ENCODE measurements at regions not wholly inside any gene's neighbourhood (a gene's known extent, or its start where the extent isn't known, plus 50 kb on each side); places are given as distances from the start of the nearest gene placed in this dataset.

DNA sequence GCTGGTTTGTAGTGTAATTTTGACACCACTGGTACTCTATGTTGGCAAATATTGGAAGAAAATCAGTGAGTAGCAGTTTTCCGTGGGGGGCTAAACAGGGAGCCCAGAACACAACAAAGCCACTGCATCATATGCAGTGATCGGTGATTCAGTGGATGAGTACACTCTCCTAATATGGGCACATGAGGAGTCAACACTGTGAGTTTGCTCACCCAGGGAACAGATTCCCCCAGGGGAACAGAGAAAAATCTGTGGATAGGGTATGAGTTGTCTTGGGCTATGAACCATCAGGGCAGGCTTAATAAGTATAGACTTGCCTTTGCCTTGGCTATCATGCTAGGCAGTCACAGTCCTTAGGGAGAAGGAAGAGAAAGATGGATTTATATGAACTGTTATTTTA is 227.7 kb upstream of the SEMA3E start:
- no TSS peak for BruUV-seq (replicated peaks)
- Histone ChIP-seq H3K36me3 (ENCODE audit: insufficient read depth, low read length) (no peaks in the 10 kb centered on the region), H3K79me2 (ENCODE audit: insufficient read depth, low read depth, low read length) (no peaks in the 10 kb centered on the region), H3K4me3 (ENCODE audit: low read depth, low read length, poor library complexity, severe bottlenecking) (no peak overlapping the region), H3K9me2 (ENCODE audit: insufficient read depth, low read length) (no peaks in the 10 kb centered on the region), H3K4me2 (ENCODE audit: low read length) (no peak overlapping the region), H3K4me1 (ENCODE audit: insufficient read depth, low read length, poor library complexity, severe bottlenecking) (no peaks in the 10 kb centered on the region), H3K9me3 (ENCODE audit: low read length) (no peaks in the 10 kb centered on the region), H2AFZ (ENCODE audit: low read length) (no peak overlapping the region), H3K27ac (ENCODE audit: low read depth, low read length, poor library complexity, severe bottlenecking) (no peak overlapping the region), H4K20me1 (ENCODE audit: insufficient read depth, low read length) (no peaks in the 10 kb centered on the region)
- intact Hi-C loops (cut with micrococcal nuclease; ENCODE audit: unreplicated experiment) = no loop called here
- TF ChIP-seq, protein P1, sequence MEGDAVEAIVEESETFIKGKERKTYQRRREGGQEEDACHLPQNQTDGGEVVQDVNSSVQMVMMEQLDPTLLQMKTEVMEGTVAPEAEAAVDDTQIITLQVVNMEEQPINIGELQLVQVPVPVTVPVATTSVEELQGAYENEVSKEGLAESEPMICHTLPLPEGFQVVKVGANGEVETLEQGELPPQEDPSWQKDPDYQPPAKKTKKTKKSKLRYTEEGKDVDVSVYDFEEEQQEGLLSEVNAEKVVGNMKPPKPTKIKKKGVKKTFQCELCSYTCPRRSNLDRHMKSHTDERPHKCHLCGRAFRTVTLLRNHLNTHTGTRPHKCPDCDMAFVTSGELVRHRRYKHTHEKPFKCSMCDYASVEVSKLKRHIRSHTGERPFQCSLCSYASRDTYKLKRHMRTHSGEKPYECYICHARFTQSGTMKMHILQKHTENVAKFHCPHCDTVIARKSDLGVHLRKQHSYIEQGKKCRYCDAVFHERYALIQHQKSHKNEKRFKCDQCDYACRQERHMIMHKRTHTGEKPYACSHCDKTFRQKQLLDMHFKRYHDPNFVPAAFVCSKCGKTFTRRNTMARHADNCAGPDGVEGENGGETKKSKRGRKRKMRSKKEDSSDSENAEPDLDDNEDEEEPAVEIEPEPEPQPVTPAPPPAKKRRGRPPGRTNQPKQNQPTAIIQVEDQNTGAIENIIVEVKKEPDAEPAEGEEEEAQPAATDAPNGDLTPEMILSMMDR (conservative IDR thresholded peaks at IDR 0.05; ENCODE audit: low read length) = no peak
- TF ChIP-seq EZH2phosphoT487 (IDR thresholded peaks at IDR 0.05; ENCODE audit: borderline replicate concordance, low read depth, low read length) = no peak
- no peak for DNase-seq (ENCODE audit: low spot score)
- POLR2A ChIA-PET = no interaction called here
- CTCF ChIA-PET (ENCODE audit: unreplicated experiment) = no interaction called here

DNA sequence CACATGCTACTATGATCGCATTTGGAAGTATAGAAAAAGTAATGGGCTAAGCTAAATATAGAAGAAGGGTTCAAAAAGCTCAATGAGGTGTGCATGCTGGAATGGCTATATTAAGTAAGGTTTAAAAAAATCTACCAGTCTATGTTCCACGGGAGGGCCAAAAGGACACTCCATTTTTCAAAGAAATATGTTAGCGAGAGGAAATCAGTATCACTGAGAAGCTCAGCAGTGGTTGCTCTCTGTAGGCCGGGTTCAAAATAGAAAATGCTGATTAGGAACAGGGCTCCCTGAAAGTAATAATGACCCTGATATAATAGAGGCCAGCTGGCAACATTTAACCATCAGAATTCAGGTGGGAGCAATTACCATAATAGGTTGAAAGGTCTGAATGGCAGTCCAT is 224.5 kb upstream of the SEMA3E start:
- CTCF ChIA-PET (ENCODE audit: unreplicated experiment) = no interaction called here
- POLR2A ChIA-PET = interaction anchor here (0.8 kb wide), 1 partner anchor 15 kb away, joined by 3 read pairs; no protein-coding TSS in a partner anchor
- intact Hi-C loops (cut with micrococcal nuclease; ENCODE audit: unreplicated experiment) = no loop called here
- BruUV-seq (replicated peaks) = no TSS peak
- Histone ChIP-seq H3K9me3 (ENCODE audit: low read length) (no peaks in the 10 kb centered on the region), H3K4me3 (ENCODE audit: low read depth, low read length, poor library complexity, severe bottlenecking) (no peak overlapping the region), H3K9me2 (ENCODE audit: insufficient read depth, low read length) (no peaks in the 10 kb centered on the region), H3K36me3 (ENCODE audit: insufficient read depth, low read length) (no peaks in the 10 kb centered on the region), H3K4me2 (ENCODE audit: low read length) (no peak overlapping the region), H3K79me2 (ENCODE audit: insufficient read depth, low read depth, low read length) (no peaks in the 10 kb centered on the region), H4K20me1 (ENCODE audit: insufficient read depth, low read length) (no peaks in the 10 kb centered on the region), H3K27ac (ENCODE audit: low read depth, low read length, poor library complexity, severe bottlenecking) (no peak overlapping the region), H2AFZ (ENCODE audit: low read length) (no peak overlapping the region), H3K4me1 (ENCODE audit: insufficient read depth, low read length, poor library complexity, severe bottlenecking) (no peaks in the 10 kb centered on the region)
- TF ChIP-seq EZH2phosphoT487 (IDR thresholded peaks at IDR 0.05; ENCODE audit: borderline replicate concordance, low read depth, low read length) = no peak
- TF ChIP-seq, protein P1 (conservative IDR thresholded peaks at IDR 0.05; ENCODE audit: low read length) = no peak
- no peak for DNase-seq (ENCODE audit: low spot score)

DNA sequence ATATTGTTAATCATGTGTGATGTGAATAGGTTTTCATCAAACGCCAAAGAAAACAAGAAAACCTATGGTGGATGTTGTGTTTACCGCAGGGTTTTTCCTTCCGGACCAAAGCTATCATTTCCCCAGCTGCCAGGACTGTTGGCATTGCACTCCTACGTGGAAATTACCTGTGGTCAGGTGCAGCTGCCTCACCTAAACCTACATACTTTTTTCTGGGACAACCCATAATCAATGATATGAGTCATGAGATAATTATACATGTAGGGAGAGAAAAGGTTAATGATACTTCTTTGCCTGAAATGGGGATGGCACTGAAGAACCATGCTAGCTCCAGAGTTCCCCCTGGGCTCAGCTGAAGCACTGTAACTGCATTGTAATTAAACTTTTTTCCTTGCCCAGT is 223.6 kb upstream of the SEMA3E start:
- Histone ChIP-seq H3K4me3 (ENCODE audit: low read depth, low read length, poor library complexity, severe bottlenecking) (no peak overlapping the region), H3K36me3 (ENCODE audit: insufficient read depth, low read length) (no peaks in the 10 kb centered on the region), H3K4me1 (ENCODE audit: insufficient read depth, low read length, poor library complexity, severe bottlenecking) (no peaks in the 10 kb centered on the region), H3K9me2 (ENCODE audit: insufficient read depth, low read length) (no peaks in the 10 kb centered on the region), H2AFZ (ENCODE audit: low read length) (no peak overlapping the region), H3K79me2 (ENCODE audit: insufficient read depth, low read depth, low read length) (no peaks in the 10 kb centered on the region), H3K27ac (ENCODE audit: low read depth, low read length, poor library complexity, severe bottlenecking) (no peak overlapping the region), H3K9me3 (ENCODE audit: low read length) (no peaks in the 10 kb centered on the region), H3K4me2 (ENCODE audit: low read length) (no peak overlapping the region), H4K20me1 (ENCODE audit: insufficient read depth, low read length) (no peaks in the 10 kb centered on the region)
- no peak for DNase-seq (ENCODE audit: low spot score)
- intact Hi-C loops (cut with micrococcal nuclease; ENCODE audit: unreplicated experiment) = no loop called here
- no TSS peak for BruUV-seq (replicated peaks)
- TF ChIP-seq, protein P1 (conservative IDR thresholded peaks at IDR 0.05; ENCODE audit: low read length) = no peak
- TF ChIP-seq EZH2phosphoT487 (IDR thresholded peaks at IDR 0.05; ENCODE audit: borderline replicate concordance, low read depth, low read length) = no peak
- ChIA-PET POLR2A (no interaction called here), CTCF (ENCODE audit: unreplicated experiment) (no interaction called here)
